GM12892 (cell line): ENCODE measurements at regions not wholly inside any gene's neighbourhood (a gene's known extent, or its start where the extent isn't known, plus 50 kb on each side); places are given as distances from the start of the nearest gene placed in this dataset.

ENCODE experiments used
- POLR2A ChIP-seq: IDR thresholded peaks from 2 replicates; pipeline ENCODE4 v1.6.1; 2011; ENCODE audit warnings: low read depth, low read length, control low read depth
- POLR2AphosphoS5 ChIP-seq: IDR thresholded peaks from 2 replicates; pipeline ENCODE4 v1.6.1; 2011; ENCODE audit warnings: low read depth, low read length, control low read depth
- TAF1 ChIP-seq: IDR thresholded peaks from 2 replicates; pipeline ENCODE4 v1.6.1; 2011; ENCODE audit warnings: low read depth, mild to moderate bottlenecking, control low read depth, low read length, borderline replicate concordance

GRCh38 chr1:114324662-114324965, 170.9 kb upstream of the SYT6 start:
- TF ChIP-seq TAF1 (no peak), POLR2A (no peak), POLR2AphosphoS5 (no peak)
